ENCODE measurements at regions not wholly inside any gene's neighbourhood (a gene's known extent, or its start where the extent isn't known, plus 50 kb on each side); places are given as distances from the start of the nearest gene placed in this dataset.
A peak's percentile ranks its signal among the peaks of the same experiment; 100 is the strongest.

GRCh38 chr3:130227540-130227939 lies 117.9 kb upstream of the COL6A5 start:
- Histone ChIP-seq H3K4me2 (ENCODE audit: insufficient read depth, low read length) (no peak overlapping the region), H4K20me1 (ENCODE audit: insufficient read depth, low read length) (no peaks in the 10 kb centered on the region), H3K9me3 (ENCODE audit: insufficient read depth, low read length, severe bottlenecking) (no peaks in the 10 kb centered on the region), H3K36me3 (ENCODE audit: insufficient read depth, low read length) (no peaks in the 10 kb centered on the region), H3K4me1 (ENCODE audit: insufficient read depth, low read length) (no peaks in the 10 kb centered on the region), H3K27ac (ENCODE audit: low read length) (no peak overlapping the region), H2AFZ (ENCODE audit: low read depth, low read length) (no peak overlapping the region), H3K9ac (ENCODE audit: low read depth, low read length) (no peak overlapping the region), H3K4me3 (ENCODE audit: low read depth in 1 of 2, low read length in 2 of 2) (no peak overlapping the region), H3K27me3 (ENCODE audit: insufficient read depth, low read length, poor library complexity) (peaks cover 20% of the 10 kb centered on the region), H3K79me2 (ENCODE audit: insufficient read depth, low read length) (no peaks in the 10 kb centered on the region)
- ATAC-seq (ENCODE audit: insufficient read depth, low read depth) (no peak), DNase-seq (no peak)
- no peak for TF ChIP-seq CTCF (IDR thresholded peaks at IDR 0.05; ENCODE audit: borderline replicate concordance, extremely low read depth, low read length, poor library complexity, severe bottlenecking)

- Histone ChIP-seq H3K79me2 (ENCODE audit: insufficient read depth, low read length) (no peaks in the 10 kb centered on the region), H2AFZ (ENCODE audit: low read depth, low read length) (no peak overlapping the region), H4K20me1 (ENCODE audit: insufficient read depth, low read length) (no peaks in the 10 kb centered on the region), H3K4me2 (ENCODE audit: insufficient read depth, low read length) (no peak overlapping the region), H3K9me3 (ENCODE audit: insufficient read depth, low read length, severe bottlenecking) (no peaks in the 10 kb centered on the region), H3K36me3 (ENCODE audit: insufficient read depth, low read length) (no peaks in the 10 kb centered on the region), H3K27me3 (ENCODE audit: insufficient read depth, low read length, poor library complexity) (peaks cover 4% of the 10 kb centered on the region), H3K9ac (ENCODE audit: low read depth, low read length) (no peak overlapping the region), H3K4me3 (ENCODE audit: low read depth in 1 of 2, low read length in 2 of 2) (no peak overlapping the region), H3K27ac (ENCODE audit: low read length) (no peak overlapping the region), H3K4me1 (ENCODE audit: insufficient read depth, low read length) (no peaks in the 10 kb centered on the region)
- no peak for ATAC-seq (ENCODE audit: insufficient read depth, low read depth)
- no peak for DNase-seq
- TF ChIP-seq EZH2 (IDR thresholded peaks at IDR 0.05; ENCODE audit: borderline replicate concordance, low read depth, low read length, severe bottlenecking) (no peak), CTCF (IDR thresholded peaks at IDR 0.05; ENCODE audit: borderline replicate concordance, extremely low read depth, low read length, poor library complexity, severe bottlenecking) (peak; percentile 28)
These were observed 102.5 kb upstream of the COL6A5 start for GRCh38 chr3:130242850-130243569.

GRCh38 chr3:130243808-130244207 lies 101.7 kb upstream of the COL6A5 start:
- peaks cover 4% of the 10 kb centered on the region for H3K27me3 ChIP-seq (ENCODE audit: insufficient read depth, low read length, poor library complexity)
- no peaks in the 10 kb centered on the region for H4K20me1 ChIP-seq (ENCODE audit: insufficient read depth, low read length)
- no peak overlapping the region for H3K4me2 ChIP-seq (ENCODE audit: insufficient read depth, low read length)
- H3K9ac ChIP-seq (ENCODE audit: low read depth, low read length), result no peak overlapping the region
- H3K4me3 ChIP-seq (ENCODE audit: low read depth in 1 of 2, low read length in 2 of 2), result no peak overlapping the region
- no peaks in the 10 kb centered on the region for H3K4me1 ChIP-seq (ENCODE audit: insufficient read depth, low read length)
- no peak overlapping the region for H3K27ac ChIP-seq (ENCODE audit: low read length)
- H3K79me2 ChIP-seq (ENCODE audit: insufficient read depth, low read length), result no peaks in the 10 kb centered on the region
- TF ChIP-seq CTCF (IDR thresholded peaks at IDR 0.05; ENCODE audit: borderline replicate concordance, extremely low read depth, low read length, poor library complexity, severe bottlenecking) (no peak), EZH2 (IDR thresholded peaks at IDR 0.05; ENCODE audit: borderline replicate concordance, low read depth, low read length, severe bottlenecking) (no peak)
- H2AFZ ChIP-seq (ENCODE audit: low read depth, low read length), result no peak overlapping the region
- no peaks in the 10 kb centered on the region for H3K36me3 ChIP-seq (ENCODE audit: insufficient read depth, low read length)
- ATAC-seq (ENCODE audit: insufficient read depth, low read depth), result no peak
- DNase-seq, result no peak
- H3K9me3 ChIP-seq (ENCODE audit: insufficient read depth, low read length, severe bottlenecking), result no peaks in the 10 kb centered on the region
